Activated B cell treated with CpG ODN at 0.5 μM for 24 hours (primary cell): ENCODE measurements at regions not wholly inside any gene's neighbourhood (a gene's known extent, or its start where the extent isn't known, plus 50 kb on each side); places are given as distances from the start of the nearest gene placed in this dataset.

Source experiments
- ATAC-seq: fragments of 200-7000 bp; cut with Tn5 transposase; one replicate; pipeline ENCODE4 v1.10.0; 2021; ENCODE audit warnings: low read depth, mild to moderate bottlenecking, moderate library complexity
- CTCF ChIA-PET: fragments of 350-600 bp; sonication (Branson Sonifier 250); formaldehyde crosslinking; loops from one replicate; lab custom pipeline; 2021; ENCODE audit warnings: antibody characterized with exemption; lab: Charles Lee
- POLR2A ChIA-PET: fragments of 350-600 bp; sonication (Branson Sonifier 250); formaldehyde crosslinking; loops from one replicate; lab custom pipeline; 2021; ENCODE audit warnings: antibody characterized with exemption; lab: Charles Lee
- DNase-seq: peaks from one replicate; pipeline ENCODE4 v3.0.0; 2022
- H3K27ac Mint-ChIP-seq: one replicate; pipeline ENCODE4 v1.8.0; 2020; ENCODE audit warnings: mixed read lengths
- H3K27me3 Mint-ChIP-seq: one replicate; pipeline ENCODE4 v1.8.0; 2021; ENCODE audit warnings: mixed read lengths
- H3K36me3 Mint-ChIP-seq: one replicate; pipeline ENCODE4 v1.8.0; 2021; ENCODE audit warnings: low read depth, mixed read lengths
- H3K4me1 Mint-ChIP-seq: one replicate; pipeline ENCODE4 v1.8.0; 2021; ENCODE audit warnings: mixed read lengths
- H3K4me3 Mint-ChIP-seq: one replicate; pipeline ENCODE4 v1.8.0; 2020; ENCODE audit warnings: mild to moderate bottlenecking, mixed read lengths
- H3K9me3 Mint-ChIP-seq: one replicate; pipeline ENCODE4 v1.8.0; 2020; ENCODE audit warnings: mixed read lengths
- intact Hi-C: fragments of 100-400 bp; cut with micrococcal nuclease; formaldehyde crosslinking; loops from one replicate; pipeline ENCODE4 v1.15.1; 2024
- TF ChIP-seq, protein P1 (sequence below): fragments of 200-600 bp; IDR thresholded peaks from one replicate; pipeline ENCODE4 v1.8.0; 2022; ENCODE audit warnings: antibody characterized with exemption, mild to moderate bottlenecking

- TF ChIP-seq, protein P1, sequence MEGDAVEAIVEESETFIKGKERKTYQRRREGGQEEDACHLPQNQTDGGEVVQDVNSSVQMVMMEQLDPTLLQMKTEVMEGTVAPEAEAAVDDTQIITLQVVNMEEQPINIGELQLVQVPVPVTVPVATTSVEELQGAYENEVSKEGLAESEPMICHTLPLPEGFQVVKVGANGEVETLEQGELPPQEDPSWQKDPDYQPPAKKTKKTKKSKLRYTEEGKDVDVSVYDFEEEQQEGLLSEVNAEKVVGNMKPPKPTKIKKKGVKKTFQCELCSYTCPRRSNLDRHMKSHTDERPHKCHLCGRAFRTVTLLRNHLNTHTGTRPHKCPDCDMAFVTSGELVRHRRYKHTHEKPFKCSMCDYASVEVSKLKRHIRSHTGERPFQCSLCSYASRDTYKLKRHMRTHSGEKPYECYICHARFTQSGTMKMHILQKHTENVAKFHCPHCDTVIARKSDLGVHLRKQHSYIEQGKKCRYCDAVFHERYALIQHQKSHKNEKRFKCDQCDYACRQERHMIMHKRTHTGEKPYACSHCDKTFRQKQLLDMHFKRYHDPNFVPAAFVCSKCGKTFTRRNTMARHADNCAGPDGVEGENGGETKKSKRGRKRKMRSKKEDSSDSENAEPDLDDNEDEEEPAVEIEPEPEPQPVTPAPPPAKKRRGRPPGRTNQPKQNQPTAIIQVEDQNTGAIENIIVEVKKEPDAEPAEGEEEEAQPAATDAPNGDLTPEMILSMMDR: no peak
- Mint-ChIP-seq H3K4me3 (no peak overlapping the region), H3K27ac (no peak overlapping the region), H3K36me3 (no peaks in the 10 kb centered on the region), H3K27me3 (no peaks in the 10 kb centered on the region), H3K4me1 (no peaks in the 10 kb centered on the region), H3K9me3 (peaks cover 6% of the 10 kb centered on the region)
- no peak for ATAC-seq
- intact Hi-C loops: no loop called here
- ChIA-PET CTCF (no interaction called here), POLR2A (no interaction called here)
- DNase-seq: no peak
Measured at GRCh38 chr10:83723080-83723479, 416.2 kb upstream of the GHITM start.

GRCh38 chr10:83724471-83725241 lies 414.7 kb upstream of the GHITM start:
- ChIA-PET CTCF (no interaction called here), POLR2A (no interaction called here)
- intact Hi-C loops: no loop called here
- TF ChIP-seq, protein P1: no peak
- no peaks in the 10 kb centered on the region for H3K27me3 Mint-ChIP-seq
- DNase-seq (no peak), ATAC-seq (no peak)
- no peaks in the 10 kb centered on the region for H3K36me3 Mint-ChIP-seq
- H3K4me3 Mint-ChIP-seq: no peak overlapping the region
- no peak overlapping the region for H3K27ac Mint-ChIP-seq
- H3K4me1 Mint-ChIP-seq: no peaks in the 10 kb centered on the region
- peaks cover 6% of the 10 kb centered on the region for H3K9me3 Mint-ChIP-seq

DNA sequence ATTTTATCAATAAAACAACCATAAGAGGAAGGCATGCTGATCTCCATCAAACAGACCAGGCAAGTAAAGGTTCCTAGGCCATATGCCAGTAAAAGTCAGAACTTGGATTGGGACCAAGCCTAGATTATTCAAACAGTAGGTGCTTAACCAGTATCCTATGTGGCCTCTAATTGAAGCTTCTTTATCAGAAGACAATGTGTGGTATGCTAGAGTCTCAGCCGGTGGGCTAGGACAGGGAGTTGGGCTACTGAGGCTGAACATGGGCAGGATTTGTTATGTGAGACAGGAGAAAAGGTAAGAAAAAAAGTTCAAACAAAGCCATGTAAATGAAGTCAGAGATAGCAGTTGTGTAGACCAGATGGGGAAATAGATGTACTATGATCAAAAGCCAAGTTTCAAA lies 413.7 kb upstream of the GHITM start:
- Mint-ChIP-seq H3K27ac (no peak overlapping the region), H3K4me3 (no peak overlapping the region), H3K27me3 (no peaks in the 10 kb centered on the region), H3K36me3 (no peaks in the 10 kb centered on the region), H3K9me3 (peaks cover 6% of the 10 kb centered on the region), H3K4me1 (no peaks in the 10 kb centered on the region)
- TF ChIP-seq, protein P1: no peak
- ATAC-seq (no peak), DNase-seq (no peak)
- intact Hi-C loops: no loop called here
- ChIA-PET CTCF (no interaction called here), POLR2A (no interaction called here)

GRCh38 chr10:83734278-83734677 lies 405.0 kb upstream of the GHITM start:
- Mint-ChIP-seq H3K27me3 (no peaks in the 10 kb centered on the region), H3K4me1 (no peaks in the 10 kb centered on the region), H3K36me3 (no peaks in the 10 kb centered on the region), H3K27ac (no peak overlapping the region), H3K4me3 (no peak overlapping the region), H3K9me3 (peaks cover 20% of the 10 kb centered on the region)
- no peak for DNase-seq
- intact Hi-C loops: no loop called here
- ChIA-PET CTCF (no interaction called here), POLR2A (no interaction called here)
- no peak for ATAC-seq
- TF ChIP-seq, protein P1: no peak

- Mint-ChIP-seq H3K4me1 (no peaks in the 10 kb centered on the region), H3K27ac (no peak overlapping the region), H3K9me3 (peaks cover 20% of the 10 kb centered on the region), H3K27me3 (no peaks in the 10 kb centered on the region), H3K36me3 (no peaks in the 10 kb centered on the region), H3K4me3 (no peak overlapping the region)
- ATAC-seq (no peak), DNase-seq (no peak)
- CTCF ChIA-PET: no interaction called here
- TF ChIP-seq, protein P1: no peak
- intact Hi-C loops: no loop called here
- POLR2A ChIA-PET: no interaction called here
Measured at GRCh38 chr10:83736008-83736407, 403.3 kb upstream of the GHITM start.
